ENCODE measurements at regions not wholly inside any gene's neighbourhood (a gene's known extent, or its start where the extent isn't known, plus 50 kb on each side); places are given as distances from the start of the nearest gene placed in this dataset.

GRCh38 chr10:131650169-131650705 lies 250.6 kb upstream of the PPP2R2D start:
- DNase-seq (ENCODE audit: low read depth) = no peak

GRCh38 chr10:131650771-131651673 lies 249.8 kb upstream of the PPP2R2D start:
- DNase-seq (ENCODE audit: low read depth) = no peak
- TF ChIP-seq CTCF (IDR thresholded peaks at IDR 0.05; ENCODE audit: control insufficient read depth, insufficient read depth, low read depth, low read length, missing control alignments) = no peak
- no peak overlapping the region for H3K4me3 ChIP-seq (ENCODE audit: control insufficient read depth, low read depth, low read length)

More at GRCh38 chr10:131650169-131650705, 250.6 kb upstream of the PPP2R2D start:
- no peak overlapping the region for H3K4me3 ChIP-seq (ENCODE audit: control insufficient read depth, low read depth, low read length)
- TF ChIP-seq CTCF (IDR thresholded peaks at IDR 0.05; ENCODE audit: control insufficient read depth, insufficient read depth, low read depth, low read length, missing control alignments) = no peak

- no peak for DNase-seq (ENCODE audit: low read depth)
- no peak for TF ChIP-seq CTCF (IDR thresholded peaks at IDR 0.05; ENCODE audit: control insufficient read depth, insufficient read depth, low read depth, low read length, missing control alignments)
- no peak overlapping the region for H3K4me3 ChIP-seq (ENCODE audit: control insufficient read depth, low read depth, low read length)
These were observed 249.0 kb upstream of the PPP2R2D start for GRCh38 chr10:131651674-131652437.

- TF ChIP-seq CTCF (IDR thresholded peaks at IDR 0.05; ENCODE audit: control insufficient read depth, insufficient read depth, low read depth, low read length, missing control alignments) = no peak
- DNase-seq (ENCODE audit: low read depth) = no peak
- H3K4me3 ChIP-seq (ENCODE audit: control insufficient read depth, low read depth, low read length) = no peak overlapping the region
These were observed 248.2 kb upstream of the PPP2R2D start for GRCh38 chr10:131652438-131653139.

GRCh38 chr10:131653140-131653539 lies 247.7 kb upstream of the PPP2R2D start:
- H3K4me3 ChIP-seq (ENCODE audit: control insufficient read depth, low read depth, low read length) = no peak overlapping the region
- no peak for TF ChIP-seq CTCF (IDR thresholded peaks at IDR 0.05; ENCODE audit: control insufficient read depth, insufficient read depth, low read depth, low read length, missing control alignments)
- DNase-seq (ENCODE audit: low read depth) = no peak

Data from AG09309 (cell line).